Thoracic aorta (tissue), 2 donors: ENCODE measurements at regions not wholly inside any gene's neighbourhood (a gene's known extent, or its start where the extent isn't known, plus 50 kb on each side); places are given as distances from the start of the nearest gene placed in this dataset.

Source experiments
- ATAC-seq: fragments of 150-250 bp; one replicate; pipeline ENCODE4 v1.8.0; 2017; ENCODE audit warnings: low read depth; ENCODE audit not compliant: insufficient number of reproducible peaks, low FRiP score
- DNase-seq: peaks from one replicate; pipeline ENCODE4 v3.0.0-alpha.2; 2020; ENCODE audit warnings: low spot score
- H3K27ac ChIP-seq, 2 donors: fragments of 200-600 bp; sonication (generic); 1 replicate in 1 of 2; 2 replicates in 1 of 2; pipeline ENCODE4 v1.5.1; 2016; ENCODE audit warnings: mild to moderate bottlenecking in 2 of 2, moderate library complexity in 2 of 2
- H3K27me3 ChIP-seq: fragments of 200-600 bp; sonication (generic); replicated peaks from 2 replicates; pipeline ENCODE4 v1.6.0; 2016; ENCODE audit warnings: mild to moderate bottlenecking; ENCODE audit not compliant: insufficient read depth
- H3K36me3 ChIP-seq: fragments of 200-600 bp; sonication (generic); one replicate; pipeline ENCODE4 v1.5.1; 2016
- H3K4me1 ChIP-seq, 2 donors: fragments of 200-600 bp; sonication (generic); 1 replicate in 1 of 2; 2 replicates in 1 of 2; pipeline versions ENCODE4 v1.5.1 to v1.6.0; 2016; ENCODE audit warnings: low read depth in 2 of 2, mild to moderate bottlenecking in 1 of 2; ENCODE audit not compliant: control insufficient read depth in 1 of 2
- H3K4me3 ChIP-seq: fragments of 200-600 bp; sonication (generic); 2 replicates; pipeline ENCODE4 v1.5.1; 2016; ENCODE audit warnings: mild to moderate bottlenecking
- H3K9me3 ChIP-seq: fragments of 200-600 bp; sonication (generic); 2 replicates; pipeline ENCODE4 v1.5.1; 2016
- CTCF ChIP-seq: fragments of 200-600 bp; sonication (generic); IDR thresholded peaks from one replicate; pipeline ENCODE4 v1.5.1; 2019; ENCODE audit warnings: antibody characterized with exemption

DNA sequence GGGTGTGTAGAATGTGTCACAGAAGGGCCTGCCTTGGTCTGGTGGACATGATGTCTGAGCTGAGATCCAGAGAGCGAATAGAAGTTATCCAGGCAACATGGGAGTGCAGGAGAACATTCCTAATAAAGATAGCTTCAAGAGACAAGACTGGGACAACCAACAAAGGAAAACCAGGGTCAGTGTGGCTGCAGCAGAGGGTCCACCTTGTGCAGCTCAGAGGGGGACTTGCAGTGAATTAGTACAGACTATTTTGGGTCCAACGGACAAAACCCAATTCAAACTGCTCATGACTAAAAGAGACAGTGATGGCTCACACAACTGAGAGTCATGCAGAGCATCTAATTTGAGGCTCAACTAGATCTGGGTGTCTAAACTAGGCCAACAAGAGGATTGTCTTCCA is 192.1 kb downstream of the CBLN1 start:
- DNase-seq = no peak
- H3K27ac ChIP-seq = no peak overlapping the region
- H3K36me3 ChIP-seq = no peaks in the 10 kb centered on the region
- H3K4me1 ChIP-seq = no peaks in the 10 kb centered on the region
- TF ChIP-seq CTCF = no peak
- H3K27me3 ChIP-seq = no peaks in the 10 kb centered on the region
- no peak for ATAC-seq
- no peak overlapping the region for H3K4me3 ChIP-seq
- no peaks in the 10 kb centered on the region for H3K9me3 ChIP-seq

DNA sequence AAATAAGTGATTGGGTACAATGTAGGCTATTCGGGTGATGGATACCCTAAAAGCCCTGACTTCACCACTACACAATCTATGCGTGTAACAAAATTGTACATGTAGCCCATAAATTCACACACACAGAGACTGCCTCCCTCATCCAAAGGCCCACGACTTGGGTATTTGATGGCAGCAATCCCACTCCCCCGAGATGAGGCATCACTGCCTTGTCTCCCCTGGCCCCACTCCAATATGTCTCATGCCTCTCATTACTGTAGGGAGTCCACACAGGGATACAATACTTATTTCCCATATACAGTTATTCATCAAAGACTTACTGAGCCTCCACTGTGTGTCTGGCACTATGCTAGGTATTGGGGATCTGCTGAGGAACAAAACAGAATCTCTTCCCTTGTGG is 192.6 kb downstream of the CBLN1 start:
- DNase-seq = no peak
- no peaks in the 10 kb centered on the region for H3K27me3 ChIP-seq
- no peaks in the 10 kb centered on the region for H3K9me3 ChIP-seq
- H3K27ac ChIP-seq = no peak overlapping the region
- H3K4me3 ChIP-seq = no peak overlapping the region
- ATAC-seq = no peak
- H3K36me3 ChIP-seq = no peaks in the 10 kb centered on the region
- no peaks in the 10 kb centered on the region for H3K4me1 ChIP-seq
- no peak for TF ChIP-seq CTCF

- Histone ChIP-seq H3K9me3 (no peaks in the 10 kb centered on the region), H3K4me3 (no peak overlapping the region), H3K27ac (no peak overlapping the region), H3K4me1 (no peaks in the 10 kb centered on the region), H3K36me3 (no peaks in the 10 kb centered on the region), H3K27me3 (no peaks in the 10 kb centered on the region)
- DNase-seq (no peak), ATAC-seq (no peak)
- no peak for TF ChIP-seq CTCF
Measured at GRCh38 chr16:49085686-49086085, 196.0 kb downstream of the CBLN1 start.

DNA sequence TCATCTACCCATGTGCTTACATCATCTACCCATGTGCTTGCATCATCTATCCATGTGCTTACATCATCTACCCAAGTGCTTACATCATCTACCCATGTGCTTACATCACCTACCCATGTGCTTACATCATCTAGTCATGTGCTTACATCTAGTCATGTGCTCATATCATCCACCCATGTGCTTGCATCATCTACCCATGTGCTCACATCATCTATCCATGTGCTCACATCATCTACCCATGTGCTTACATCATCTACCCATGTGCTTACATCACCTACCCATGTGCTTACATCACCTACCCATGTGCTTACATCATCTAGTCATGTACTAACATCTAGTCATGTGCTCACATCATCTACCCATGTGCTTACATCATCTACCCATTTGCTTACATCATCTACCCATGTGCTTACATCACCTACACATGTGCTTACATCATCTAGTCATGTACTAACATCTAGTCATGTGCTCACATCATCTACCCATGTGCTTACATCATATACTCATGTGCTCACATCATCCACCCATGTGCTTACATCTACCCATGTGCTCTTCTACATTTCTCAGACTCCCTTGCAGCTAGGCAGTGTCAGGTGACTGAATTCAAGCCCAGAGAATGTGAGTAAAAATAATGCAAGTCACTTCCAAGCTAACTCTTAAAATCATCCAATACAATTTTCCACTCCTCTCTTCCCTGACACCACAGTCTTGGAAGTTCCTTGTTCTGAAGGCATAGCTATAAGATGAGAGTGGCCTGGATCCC is 196.8 kb downstream of the CBLN1 start:
- no peak overlapping the region for H3K27ac ChIP-seq
- DNase-seq = no peak
- H3K4me3 ChIP-seq = no peak overlapping the region
- TF ChIP-seq CTCF = no peak
- no peaks in the 10 kb centered on the region for H3K4me1 ChIP-seq
- H3K9me3 ChIP-seq = no peaks in the 10 kb centered on the region
- H3K36me3 ChIP-seq = no peaks in the 10 kb centered on the region
- ATAC-seq = no peak
- H3K27me3 ChIP-seq = no peaks in the 10 kb centered on the region

DNA sequence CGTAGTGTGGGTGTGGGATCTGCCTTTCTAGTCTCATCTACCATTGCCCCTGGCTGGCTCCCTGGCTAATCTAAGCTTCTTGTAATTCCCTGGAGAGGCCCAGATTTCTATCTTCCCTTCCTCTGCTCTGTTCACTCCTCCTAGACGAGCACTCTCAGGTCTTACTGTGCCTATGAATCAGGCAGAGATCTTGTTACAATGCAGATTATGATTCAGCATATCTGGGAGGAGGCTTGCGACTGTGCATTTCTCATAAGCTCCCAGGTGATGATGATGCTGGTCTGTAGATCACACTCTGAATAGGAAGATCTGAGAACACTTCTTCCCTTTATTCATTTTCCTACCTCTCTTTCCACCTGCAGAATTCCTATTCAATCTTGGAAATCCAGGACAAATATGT is 200.1 kb downstream of the CBLN1 start:
- TF ChIP-seq CTCF = no peak
- DNase-seq (no peak), ATAC-seq (no peak)
- no peak overlapping the region for H3K27ac ChIP-seq
- no peaks in the 10 kb centered on the region for H3K9me3 ChIP-seq
- H3K36me3 ChIP-seq = no peaks in the 10 kb centered on the region
- H3K27me3 ChIP-seq = no peaks in the 10 kb centered on the region
- H3K4me1 ChIP-seq = no peaks in the 10 kb centered on the region
- no peak overlapping the region for H3K4me3 ChIP-seq
